Neural crest cell (in vitro differentiated cells): ENCODE measurements at regions not wholly inside any gene's neighbourhood (a gene's known extent, or its start where the extent isn't known, plus 50 kb on each side); places are given as distances from the start of the nearest gene placed in this dataset.

Source experiments
- DNase-seq: peaks from one replicate; pipeline ENCODE4 v3.0.0; 2021; ENCODE audit warnings: low read depth, mixed read lengths, low spot score
- H3K27ac Mint-ChIP-seq: one replicate; pipeline ENCODE4 v1.8.0; 2021; ENCODE audit warnings: mild to moderate bottlenecking, mixed read lengths; ENCODE audit not compliant: unreplicated experiment
- H3K27me3 Mint-ChIP-seq: 2 replicates; pipeline ENCODE4 v1.8.0; 2021; ENCODE audit warnings: low read depth, mild to moderate bottlenecking, mixed read lengths
- H3K36me3 Mint-ChIP-seq: 2 replicates; pipeline ENCODE4 v1.8.0; 2021; ENCODE audit warnings: low read depth, mild to moderate bottlenecking, mixed read lengths
- H3K4me1 Mint-ChIP-seq: 2 replicates; pipeline ENCODE4 v1.8.0; 2021; ENCODE audit warnings: mixed read lengths
- H3K4me3 Mint-ChIP-seq: one replicate; pipeline ENCODE4 v1.8.0; 2021; ENCODE audit warnings: mild to moderate bottlenecking, mixed read lengths
- H3K9me3 Mint-ChIP-seq: 2 replicates; pipeline ENCODE4 v1.8.0; 2021; ENCODE audit warnings: mixed read lengths
- CTCF ChIP-seq: fragments of 200-600 bp; sonication (generic); conservative IDR thresholded peaks from 2 replicates; pipeline ENCODE4 v1.5.0; 2021; ENCODE audit warnings: antibody characterized with exemption, mild to moderate bottlenecking

- H3K4me3 Mint-ChIP-seq, result no peak overlapping the region
- no peaks in the 10 kb centered on the region for H3K27me3 Mint-ChIP-seq
- H3K4me1 Mint-ChIP-seq, result peaks cover 10% of the 10 kb centered on the region
- DNase-seq, result no peak
- no peaks in the 10 kb centered on the region for H3K36me3 Mint-ChIP-seq
- no peak for TF ChIP-seq CTCF
- H3K27ac Mint-ChIP-seq, result no peak overlapping the region
- H3K9me3 Mint-ChIP-seq, result peaks cover 7% of the 10 kb centered on the region
These were observed 242.1 kb upstream of the TNP1 start for GRCh38 chr2:217101972-217102371.

GRCh38 chr2:217099561-217099960 lies 239.7 kb upstream of the TNP1 start:
- Mint-ChIP-seq H3K27me3 (no peaks in the 10 kb centered on the region), H3K27ac (no peak overlapping the region), H3K36me3 (no peaks in the 10 kb centered on the region), H3K4me3 (no peak overlapping the region), H3K4me1 (peaks cover 11% of the 10 kb centered on the region), H3K9me3 (peaks cover 2% of the 10 kb centered on the region)
- no peak for TF ChIP-seq CTCF
- no peak for DNase-seq

- TF ChIP-seq CTCF, result no peak
- no peaks in the 10 kb centered on the region for H3K27me3 Mint-ChIP-seq
- peak overlapping the region; percentile 37 for H3K27ac Mint-ChIP-seq
- DNase-seq, result no peak
- no peaks in the 10 kb centered on the region for H3K36me3 Mint-ChIP-seq
- peaks cover 11% of the 10 kb centered on the region for H3K4me1 Mint-ChIP-seq
- peaks cover 6% of the 10 kb centered on the region for H3K9me3 Mint-ChIP-seq
- no peak overlapping the region for H3K4me3 Mint-ChIP-seq
These were observed 238.6 kb upstream of the TNP1 start for GRCh38 chr2:217098435-217098834.

GRCh38 chr2:217097346-217097745 lies 237.5 kb upstream of the TNP1 start:
- peaks cover 11% of the 10 kb centered on the region for H3K4me1 Mint-ChIP-seq
- no peak for DNase-seq
- no peak overlapping the region for H3K4me3 Mint-ChIP-seq
- no peak for TF ChIP-seq CTCF
- H3K27me3 Mint-ChIP-seq, result no peaks in the 10 kb centered on the region
- H3K27ac Mint-ChIP-seq, result no peak overlapping the region
- no peaks in the 10 kb centered on the region for H3K36me3 Mint-ChIP-seq
- H3K9me3 Mint-ChIP-seq, result peaks cover 6% of the 10 kb centered on the region

- no peaks in the 10 kb centered on the region for H3K27me3 Mint-ChIP-seq
- no peak for TF ChIP-seq CTCF
- H3K36me3 Mint-ChIP-seq, result no peaks in the 10 kb centered on the region
- H3K4me1 Mint-ChIP-seq, result peaks cover 11% of the 10 kb centered on the region
- DNase-seq, result no peak
- no peak overlapping the region for H3K4me3 Mint-ChIP-seq
- H3K27ac Mint-ChIP-seq, result no peak overlapping the region
- H3K9me3 Mint-ChIP-seq, result peaks cover 4% of the 10 kb centered on the region
These were observed 236.8 kb upstream of the TNP1 start for GRCh38 chr2:217096474-217097225.
